AG08396 (cell line): ENCODE measurements at regions not wholly inside any gene's neighbourhood (a gene's known extent, or its start where the extent isn't known, plus 50 kb on each side); places are given as distances from the start of the nearest gene placed in this dataset.
A peak's percentile ranks its signal among the peaks of the same experiment; 100 is the strongest.
"Not testable (repeated sequence)": the region's sequence is repeated elsewhere in the genome, so short reads cannot be mapped to it uniquely, and the experiment has no call there.

Source experiments
- DNase-seq: peaks from one replicate; pipeline ENCODE4 v3.0.0; 2012; ENCODE audit warnings: low spot score, mixed read lengths

DNA sequence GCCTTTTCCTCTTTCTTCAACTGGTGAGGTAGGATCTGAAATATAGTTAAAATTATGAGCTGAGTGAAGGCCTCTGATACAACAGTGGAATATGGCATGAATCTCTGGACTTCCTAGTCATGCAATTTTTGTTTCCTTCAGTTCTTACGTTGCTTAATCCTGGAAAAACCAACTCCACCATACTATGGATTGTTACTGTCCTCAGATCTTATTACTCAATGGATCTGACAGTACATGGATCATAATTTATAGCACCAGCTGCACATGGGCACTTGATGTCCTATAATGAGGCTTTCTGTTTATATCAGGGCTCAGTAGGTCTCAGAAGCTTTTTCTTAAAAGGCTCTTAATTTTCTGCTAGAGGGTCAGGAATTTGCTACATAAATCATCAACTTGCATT lies 1341.0 kb upstream of the EYS start:
- no peak for DNase-seq

DNA sequence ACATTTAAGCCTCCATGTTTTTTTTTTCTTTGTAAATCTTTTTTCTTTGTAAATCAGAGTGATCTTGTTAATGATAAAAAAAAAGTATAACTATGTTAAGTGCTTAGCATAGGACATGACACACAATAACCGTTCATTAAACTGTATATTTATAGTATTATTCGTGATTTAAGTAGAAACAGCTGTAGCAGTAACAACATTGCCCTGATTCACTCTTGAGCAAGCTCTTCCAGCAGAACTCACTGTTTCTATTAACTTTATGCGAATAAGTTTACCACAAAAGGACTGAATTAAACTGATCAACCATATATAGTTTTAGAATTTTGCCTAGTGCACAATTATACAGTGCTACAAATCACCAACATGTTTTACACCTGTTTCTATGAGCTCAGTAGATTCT lies 1338.0 kb upstream of the EYS start:
- no peak for DNase-seq

DNA sequence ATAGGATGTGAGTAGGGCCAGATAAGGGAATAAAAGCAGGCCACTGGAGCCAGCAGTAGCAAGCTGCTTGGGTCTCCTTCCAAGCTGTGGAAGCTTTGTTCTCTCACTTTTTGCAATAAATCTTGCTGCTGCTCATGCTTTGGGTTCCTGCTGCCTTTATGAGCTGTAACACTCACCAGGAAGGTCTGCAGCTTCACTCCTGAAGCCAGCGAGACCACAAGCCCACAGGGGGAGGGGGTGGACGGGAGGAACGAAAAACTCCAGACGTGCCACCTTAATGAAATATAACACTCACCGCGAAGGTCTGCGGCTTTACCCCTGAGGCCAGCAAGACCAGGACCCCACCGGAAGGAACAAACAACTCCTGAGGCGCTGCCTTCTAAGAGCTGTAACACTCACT lies 1324.4 kb upstream of the EYS start:
- no peak for DNase-seq

DNA sequence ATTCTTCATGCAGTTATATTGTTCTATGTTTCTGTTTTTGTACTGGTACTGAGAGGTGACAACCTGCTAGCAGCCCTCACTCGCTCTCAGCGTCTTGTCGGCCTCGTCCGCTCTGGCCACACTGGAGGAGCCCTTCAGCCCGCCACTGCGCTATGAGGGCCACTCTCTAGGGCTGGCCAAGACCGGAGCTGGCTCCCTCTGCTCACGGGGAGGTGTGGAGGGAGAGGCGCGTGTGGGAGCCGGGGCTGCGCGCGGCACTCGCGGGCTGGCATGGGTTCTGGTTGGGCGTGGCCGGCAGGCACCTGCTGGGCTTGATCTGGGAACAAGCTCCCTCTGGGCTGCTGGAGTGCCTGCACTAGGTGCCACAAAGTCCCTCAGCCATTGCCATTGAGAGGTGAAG lies 1323.8 kb upstream of the EYS start:
- no peak for DNase-seq

DNA sequence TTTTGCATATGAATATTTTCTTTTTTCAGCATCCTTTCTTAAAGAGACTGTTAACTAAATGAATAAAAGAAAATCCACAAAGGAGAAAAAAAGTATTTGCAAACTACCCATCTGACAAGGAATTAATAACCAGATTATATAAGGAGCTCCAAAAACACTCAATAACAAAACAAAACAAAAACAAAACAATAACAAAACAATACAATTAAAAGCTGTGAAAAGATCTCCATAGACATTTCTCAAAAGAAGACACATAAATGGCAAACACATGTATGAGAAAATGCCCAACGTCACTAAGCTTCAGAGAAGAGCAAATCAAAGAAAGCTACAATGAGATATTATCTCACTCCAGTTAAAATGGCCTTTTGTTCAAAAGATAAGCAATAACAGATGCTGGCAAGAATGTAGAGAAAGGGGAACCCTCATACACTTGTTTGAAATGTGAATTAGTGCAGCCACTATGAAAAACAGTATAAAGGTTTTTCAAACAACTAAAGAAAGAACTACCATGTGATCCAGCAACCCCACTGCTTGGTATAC lies 1310.0 kb upstream of the EYS start:
- DNase-seq = no peak

DNA sequence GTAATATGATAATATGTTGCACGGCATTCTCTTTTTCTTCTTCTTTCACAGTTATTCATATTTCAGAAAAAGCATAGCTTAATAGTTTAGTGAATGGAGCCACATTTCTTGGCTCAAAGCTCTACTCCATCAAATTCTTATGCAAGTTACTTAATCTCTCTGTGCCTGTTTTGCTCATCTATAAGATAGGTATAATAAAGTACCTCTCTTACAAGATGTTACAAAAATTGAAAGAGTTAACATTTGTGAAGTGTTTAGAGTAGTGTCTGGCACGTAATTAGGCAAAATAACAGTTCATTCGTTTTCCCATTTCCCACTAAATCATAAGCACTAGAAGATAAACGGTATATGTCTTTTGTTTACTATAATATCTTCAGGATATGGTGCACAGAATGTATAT lies 1304.4 kb upstream of the EYS start:
- DNase-seq = no peak

DNA sequence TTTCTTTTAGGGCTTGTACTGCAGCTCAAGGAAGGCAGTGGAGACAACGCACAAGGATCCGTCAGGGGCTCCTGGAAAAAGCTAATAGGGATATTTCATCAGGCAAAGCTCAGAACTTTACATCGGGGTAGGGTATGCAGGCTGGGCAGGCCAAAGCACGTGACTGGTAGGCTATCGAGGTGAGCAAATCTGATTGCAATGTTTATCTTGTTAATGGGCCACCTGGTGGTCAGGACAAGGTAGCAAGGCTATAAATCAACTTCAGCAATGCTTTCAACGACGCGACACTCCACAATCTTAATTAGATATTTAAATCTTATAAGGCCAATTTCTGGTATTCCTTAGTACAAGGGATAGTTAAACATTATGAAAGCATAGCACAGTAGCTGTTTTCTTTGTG lies 1302.8 kb upstream of the EYS start:
- DNase-seq = no peak

DNA sequence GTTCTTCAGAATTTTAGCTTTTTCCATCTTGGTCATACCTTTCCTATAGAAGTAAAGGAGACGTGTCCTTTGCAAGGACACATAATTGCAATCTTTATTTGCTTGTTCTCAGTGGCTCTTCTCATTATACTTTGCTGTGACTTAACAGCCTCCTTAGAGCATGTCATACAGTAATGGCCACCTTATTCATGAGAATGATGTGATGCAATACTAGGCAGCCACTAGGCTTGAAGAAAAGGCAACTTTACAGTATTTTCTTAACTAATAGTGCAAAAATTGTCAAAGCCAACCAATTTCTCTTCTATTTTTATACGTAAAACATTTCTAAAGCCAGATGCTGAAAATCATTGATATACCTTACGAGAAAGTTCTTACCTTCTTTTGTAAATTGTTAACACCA lies 1296.8 kb upstream of the EYS start:
- DNase-seq = no peak

DNA sequence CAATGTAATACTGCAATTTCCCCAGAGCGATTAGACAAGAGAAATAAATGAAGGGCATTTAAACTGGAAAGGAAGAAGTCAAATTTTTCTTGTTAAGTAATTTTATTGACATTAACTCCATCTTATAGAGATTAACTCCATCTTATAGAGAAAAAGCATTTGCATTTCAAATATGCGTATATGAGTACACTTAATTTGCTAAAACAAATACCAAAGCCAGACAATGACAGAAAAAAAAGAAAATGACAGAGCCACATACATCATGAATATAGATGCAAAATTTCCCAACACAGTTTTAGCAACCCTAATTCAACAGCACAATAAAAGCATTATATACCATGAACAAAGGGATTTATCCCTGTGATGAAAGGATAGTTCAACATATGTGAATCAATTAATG lies 1293.1 kb upstream of the EYS start:
- no peak for DNase-seq

DNA sequence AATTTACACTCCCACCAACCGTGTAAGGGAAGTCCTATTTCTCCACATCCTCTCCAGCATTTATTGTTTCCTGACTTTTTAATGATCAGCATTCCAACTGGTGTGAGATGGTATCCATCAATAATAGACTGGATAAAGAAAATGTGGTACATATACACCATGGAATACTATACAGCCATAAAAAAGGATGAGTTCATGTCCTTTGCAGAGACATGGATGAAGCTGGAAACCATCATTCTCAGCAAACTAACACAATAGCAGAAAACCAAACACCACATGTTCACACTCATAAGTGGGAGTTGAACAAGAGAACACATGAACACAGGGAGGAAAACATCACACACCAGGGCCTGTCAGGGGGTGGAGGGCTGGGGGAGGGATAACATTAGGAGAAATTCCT lies 1290.6 kb upstream of the EYS start:
- DNase-seq = not testable (repeated sequence)

DNA sequence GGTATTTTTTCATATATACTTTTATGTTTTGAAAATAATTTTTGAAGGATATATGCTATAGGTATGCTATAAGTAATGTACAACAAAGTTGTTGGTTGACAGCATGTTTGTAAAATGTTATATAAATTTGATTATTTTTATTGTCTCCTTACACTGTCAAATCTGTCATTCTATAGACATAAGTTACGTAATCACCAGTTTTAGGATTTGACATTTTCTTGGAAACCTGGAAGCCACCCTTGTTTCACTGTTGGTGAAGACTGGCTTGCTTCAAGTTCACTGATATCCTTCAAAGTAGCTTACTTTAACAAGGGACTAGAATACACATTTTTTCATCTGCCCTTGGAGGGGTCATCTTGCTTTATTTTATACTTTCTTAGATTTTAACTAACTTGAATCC lies 1288.6 kb upstream of the EYS start:
- no peak for DNase-seq

DNA sequence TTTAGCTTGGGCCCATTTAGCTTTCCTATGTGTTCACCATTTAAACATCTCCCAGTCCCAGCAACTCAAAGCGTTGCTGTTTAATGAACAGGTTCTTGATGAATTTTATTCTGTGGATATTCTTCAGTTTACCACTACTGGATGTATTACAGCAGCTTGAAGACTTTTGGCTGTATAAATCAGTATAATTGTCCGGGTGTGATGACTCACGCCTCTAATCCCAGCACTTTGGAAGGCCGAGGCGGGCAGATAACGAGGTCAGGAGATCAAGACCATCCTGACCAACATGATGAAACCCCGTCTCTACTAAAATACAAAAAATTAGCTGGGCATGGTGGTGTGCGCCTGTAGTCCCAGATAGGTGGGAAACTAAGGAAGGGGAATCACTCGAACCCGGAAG lies 1286.7 kb upstream of the EYS start:
- not testable (repeated sequence) for DNase-seq

- no peak for DNase-seq
Observed at GRCh38 chr6:66993272-66993671, 1286.2 kb upstream of the EYS start.

- no peak for DNase-seq
Observed at GRCh38 chr6:66992660-66993059, 1285.6 kb upstream of the EYS start.

- no peak for DNase-seq
Observed at GRCh38 chr6:66986940-66987339, 1279.9 kb upstream of the EYS start.

GRCh38 chr6:66985816-66986215 lies 1278.8 kb upstream of the EYS start:
- DNase-seq = no peak

DNA sequence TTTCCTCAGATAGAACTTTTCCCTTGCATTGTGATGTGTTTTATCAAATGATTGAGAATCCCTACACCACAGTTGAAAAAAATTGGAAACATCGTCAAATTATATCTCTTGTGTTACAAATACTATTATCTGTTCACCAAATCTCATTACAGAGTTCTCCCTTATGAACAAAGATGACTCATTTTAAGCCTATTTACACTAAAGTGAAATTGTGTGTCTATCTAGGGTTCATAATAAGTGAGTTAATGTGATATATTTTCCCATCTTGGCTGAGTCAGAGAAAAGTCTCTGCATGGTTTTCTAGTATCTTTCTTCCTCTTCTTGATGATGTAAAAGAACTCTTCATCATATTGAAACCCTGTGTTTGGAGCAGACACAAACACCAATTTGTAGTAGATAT lies 1263.3 kb upstream of the EYS start:
- DNase-seq = no peak

- no peak for DNase-seq
Observed at GRCh38 chr6:66965227-66965626, 1258.2 kb upstream of the EYS start.

DNA sequence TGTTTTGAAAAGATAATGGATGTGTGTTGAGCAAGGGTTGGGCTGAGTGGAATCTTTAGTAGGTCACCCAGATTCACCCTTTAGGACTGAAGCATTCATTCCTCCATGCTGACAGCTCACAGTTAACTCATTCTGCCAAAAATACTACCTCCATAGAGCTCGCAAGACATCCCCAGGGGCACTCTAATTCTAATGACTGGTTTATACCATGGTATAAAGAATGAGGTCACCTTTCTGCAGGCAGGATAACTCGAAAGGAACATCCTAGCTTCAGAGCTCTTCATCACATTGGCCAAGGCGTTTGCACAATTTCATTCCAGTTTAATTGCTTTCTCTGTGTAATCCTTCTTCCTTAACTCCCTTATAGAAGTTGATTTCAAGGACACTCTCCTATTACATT lies 1257.2 kb upstream of the EYS start:
- DNase-seq = no peak

DNA sequence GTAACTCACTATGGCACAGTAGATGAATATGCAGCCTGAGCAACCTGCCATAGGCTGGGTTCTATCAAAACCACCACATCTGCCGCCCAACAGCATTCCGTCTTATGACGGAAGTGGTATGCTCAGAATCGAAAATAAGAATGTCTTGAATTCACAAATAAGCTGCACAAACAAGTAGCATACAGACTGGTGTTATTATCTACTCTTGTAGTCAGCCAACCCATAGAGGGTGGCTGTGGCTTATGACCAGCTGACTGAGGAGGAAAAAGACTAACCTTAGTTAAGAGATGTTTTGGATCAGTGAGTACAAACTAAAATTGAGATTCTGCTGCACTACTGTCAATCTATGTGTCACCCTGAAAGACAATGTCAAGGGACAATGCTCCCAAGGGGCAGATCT lies 1255.1 kb upstream of the EYS start:
- no peak for DNase-seq

- no peak for DNase-seq
Observed at GRCh38 chr6:66961191-66961590, 1254.2 kb upstream of the EYS start.

DNA sequence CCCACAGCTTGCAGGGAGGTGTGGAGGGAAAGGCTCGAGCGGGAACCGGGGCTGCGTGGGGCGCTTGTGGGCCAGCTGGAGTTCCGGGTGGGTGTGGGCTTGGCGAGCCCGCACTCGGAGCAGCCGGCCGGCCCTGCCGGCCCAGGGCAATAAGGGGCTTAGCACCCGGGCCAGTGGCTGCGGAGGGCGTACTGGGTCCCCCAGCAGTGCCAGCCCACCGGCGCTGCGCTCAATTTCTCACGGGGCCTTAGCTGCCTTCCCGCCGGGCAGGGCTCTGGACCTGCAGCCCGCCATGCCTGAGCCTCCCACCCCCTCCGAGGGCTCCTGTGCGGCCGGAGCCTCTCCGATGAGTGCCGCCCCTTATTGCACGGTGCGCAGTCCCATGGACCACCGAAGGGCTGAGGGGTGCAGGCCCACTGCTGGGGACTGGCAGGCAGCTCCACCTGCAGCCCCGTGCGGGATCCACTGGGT lies 1242.2 kb upstream of the EYS start:
- DNase-seq = no peak

GRCh38 chr6:66948106-66948505 lies 1241.1 kb upstream of the EYS start:
- DNase-seq = peak; percentile 23

DNA sequence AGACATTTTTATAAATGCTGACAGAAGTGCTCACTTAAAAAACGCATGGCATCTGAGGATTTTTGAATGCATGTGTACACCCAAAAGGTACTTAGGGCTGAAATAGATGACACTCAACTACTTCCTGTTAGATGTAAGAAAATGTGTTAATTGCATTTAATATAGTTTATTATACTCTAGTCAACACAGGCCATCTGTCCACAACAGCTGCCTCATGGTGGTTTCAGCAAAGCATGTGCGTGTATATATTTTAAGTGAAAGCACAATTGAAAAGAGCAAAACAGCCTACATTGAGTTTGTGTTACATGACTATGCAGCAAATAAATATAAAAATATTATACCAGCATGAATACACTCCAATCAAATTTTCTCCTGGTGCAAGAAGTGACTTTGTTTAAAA lies 1233.0 kb upstream of the EYS start:
- DNase-seq = no peak

DNA sequence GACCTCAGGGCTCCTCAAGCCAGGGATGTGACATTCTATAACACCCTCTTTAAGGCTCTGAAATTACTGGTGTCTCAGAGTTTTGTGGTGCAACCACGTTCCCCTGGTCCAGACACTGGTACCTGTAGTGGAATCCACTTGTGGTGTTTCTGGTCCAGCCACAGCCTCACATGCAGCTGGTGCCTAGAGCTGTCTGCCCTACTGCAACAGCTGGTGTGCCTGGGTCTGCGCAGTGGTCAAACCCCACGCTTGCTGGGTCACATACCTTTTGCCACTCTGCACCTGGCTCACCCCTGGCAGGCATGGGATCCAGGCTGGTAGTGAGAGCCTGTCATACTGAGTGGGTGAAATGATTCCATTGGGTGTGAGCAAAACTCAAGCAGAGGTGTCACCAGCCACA lies 1230.2 kb upstream of the EYS start:
- DNase-seq = no peak
